ENCODE measurements at regions not wholly inside any gene's neighbourhood (a gene's known extent, or its start where the extent isn't known, plus 50 kb on each side); places are given as distances from the start of the nearest gene placed in this dataset.

- whole genome bisulfite sequencing (ENCODE audit: low lambda C conversion rate), result 67% methylated on average over 3 of the region's 3 CpGs
Measured at GRCh38 chr16:73921295-73921694, 375.3 kb upstream of the PSMD7 start.

More at GRCh38 chr16:73921295-73921694, 375.3 kb upstream of the PSMD7 start:
- H3K4me2 ChIP-seq, result no peak overlapping the region
- no peaks in the 10 kb centered on the region for H4K20me1 ChIP-seq (ENCODE audit: insufficient read depth)
- H3K9me2 ChIP-seq, result no peaks in the 10 kb centered on the region
- TF ChIP-seq RFX5 (IDR thresholded peaks at IDR 0.05; ENCODE audit: low read length) (no peak), CTCF (IDR thresholded peaks at IDR 0.05) (no peak), NRF1 (IDR thresholded peaks at IDR 0.05; ENCODE audit: low read depth, low read length) (no peak), ELF1 (IDR thresholded peaks at IDR 0.05) (no peak), SIN3A (IDR thresholded peaks at IDR 0.05; ENCODE audit: borderline replicate concordance, low read depth, low read length) (no peak), JUND (IDR thresholded peaks at IDR 0.05) (no peak), FOSL2 (IDR thresholded peaks at IDR 0.05; ENCODE audit: borderline replicate concordance, low read depth) (no peak), FOXJ3 (CRISPR knock-in tag; IDR thresholded peaks at IDR 0.05) (no peak), ZBTB33 (IDR thresholded peaks at IDR 0.05; ENCODE audit: borderline replicate concordance, low read depth) (no peak), RAD21 (IDR thresholded peaks at IDR 0.05; ENCODE audit: low read length) (no peak), RCOR1 (IDR thresholded peaks at IDR 0.05; ENCODE audit: low read length) (no peak), EP300 (IDR thresholded peaks at IDR 0.05; ENCODE audit: borderline replicate concordance in 1 of 2, low read depth in 1 of 2, low read length in 1 of 2) (no peak), MAX (IDR thresholded peaks at IDR 0.05; ENCODE audit: low read depth) (no peak)
- H3K27me3 ChIP-seq (ENCODE audit: insufficient read depth), result no peaks in the 10 kb centered on the region
- POLR2A ChIA-PET, result no interaction called here
- no peak overlapping the region for H3K27ac ChIP-seq (ENCODE audit: low read depth in 2 of 2, low read length in 1 of 2)
- H3K79me2 ChIP-seq (ENCODE audit: insufficient read depth), result no peaks in the 10 kb centered on the region
- no peak overlapping the region for H3K9ac ChIP-seq
- H3K4me3 ChIP-seq (ENCODE audit: low read depth in 2 of 2, low read length in 1 of 2), result no peak overlapping the region
- no peaks in the 10 kb centered on the region for H3K36me3 ChIP-seq (replicated peaks in 1 of 2; ENCODE audit: control insufficient read depth in 1 of 2, insufficient read depth in 2 of 2, low read length in 1 of 2)
- CTCF ChIA-PET, result no interaction called here
- no peaks in the 10 kb centered on the region for H3F3A ChIP-seq (replicated peaks; ENCODE audit: insufficient read depth)
- H3K9me3 ChIP-seq, result no peaks in the 10 kb centered on the region
- H2AFZ ChIP-seq (ENCODE audit: low read depth), result no peak overlapping the region
- H3K4me1 ChIP-seq (ENCODE audit: control insufficient read depth in 1 of 2, insufficient read depth in 2 of 2, low read depth in 1 of 2, low read length in 1 of 2), result no peaks in the 10 kb centered on the region
- DNase-seq, result no peak

Data from SK-N-SH (cell line).